Brain microvascular endothelial cell (primary cell): ENCODE measurements at regions not wholly inside any gene's neighbourhood (a gene's known extent, or its start where the extent isn't known, plus 50 kb on each side); places are given as distances from the start of the nearest gene placed in this dataset.

Source experiments
- DNase-seq: peaks from one replicate; pipeline ENCODE4 v3.0.0-alpha.2; 2020
- H3K27ac ChIP-seq: fragments of 250-450 bp; sonication (Bioruptor Pico); 2 replicates; pipeline ENCODE4 v1.5.1; 2020; ENCODE audit warnings: mild to moderate bottlenecking, moderate library complexity
- H3K27me3 ChIP-seq: fragments of 250-450 bp; sonication (Bioruptor Pico); replicated peaks from 2 replicates; pipeline ENCODE4 v1.5.1; 2020; ENCODE audit warnings: mild to moderate bottlenecking
- H3K36me3 ChIP-seq: fragments of 250-450 bp; sonication (Bioruptor Pico); replicated peaks from 2 replicates; pipeline ENCODE4 v1.5.1; 2020; ENCODE audit warnings: mild to moderate bottlenecking
- H3K4me3 ChIP-seq: 2 replicates; pipeline ENCODE4 v1.5.1; 2011; ENCODE audit warnings: low read depth, mild to moderate bottlenecking, control low read depth, low read length, moderate library complexity
- CTCF ChIP-seq: IDR thresholded peaks from 2 replicates; pipeline ENCODE4 v1.5.1; 2011; ENCODE audit warnings: low read depth, mild to moderate bottlenecking, moderate library complexity, low read length, control low read depth, inconsistent platforms; ENCODE audit errors: missing control alignments
- in situ Hi-C: cut with HindIII; loops from 2 replicates; pipeline ENCODE4 v1.10.0; 2017; ENCODE audit warnings: low sequenced_read_pairs, low pct_ligation_motif_present

DNA sequence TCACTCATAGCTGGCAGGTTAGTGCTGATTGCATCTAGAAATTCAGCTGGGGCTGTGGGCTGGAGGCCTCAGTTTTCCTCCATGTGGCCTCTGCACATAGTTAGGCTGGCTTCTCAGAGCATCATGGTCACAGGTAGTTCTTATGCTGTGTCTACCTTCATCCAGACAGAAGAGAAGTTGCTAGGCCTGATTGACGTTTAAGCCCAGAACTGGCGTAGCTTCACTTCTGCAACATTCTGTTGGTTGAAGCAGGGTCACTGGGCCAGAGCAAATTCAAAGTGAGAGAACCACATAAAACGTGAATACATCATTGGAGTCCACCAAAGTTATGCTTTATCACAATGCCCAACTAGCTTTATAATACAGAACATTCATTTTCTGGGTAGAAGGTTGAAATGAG lies 116.0 kb downstream of the SPP2 start:
- no peaks in the 10 kb centered on the region for H3K27me3 ChIP-seq
- no peaks in the 10 kb centered on the region for H3K36me3 ChIP-seq
- DNase-seq, result no peak
- TF ChIP-seq CTCF, result no peak
- peak overlapping the region; percentile 80 for H3K27ac ChIP-seq
- in situ Hi-C loops, result no loop called here
- H3K4me3 ChIP-seq, result no peak overlapping the region

- DNase-seq, result peak; percentile 91
- TF ChIP-seq CTCF, result no peak
- in situ Hi-C loops, result no loop called here
- Histone ChIP-seq H3K27me3 (no peaks in the 10 kb centered on the region), H3K4me3 (no peak overlapping the region), H3K27ac (peak overlapping the region; percentile 80), H3K36me3 (no peaks in the 10 kb centered on the region)
Measured at GRCh38 chr2:234165421-234165820, 114.9 kb downstream of the SPP2 start.

DNA sequence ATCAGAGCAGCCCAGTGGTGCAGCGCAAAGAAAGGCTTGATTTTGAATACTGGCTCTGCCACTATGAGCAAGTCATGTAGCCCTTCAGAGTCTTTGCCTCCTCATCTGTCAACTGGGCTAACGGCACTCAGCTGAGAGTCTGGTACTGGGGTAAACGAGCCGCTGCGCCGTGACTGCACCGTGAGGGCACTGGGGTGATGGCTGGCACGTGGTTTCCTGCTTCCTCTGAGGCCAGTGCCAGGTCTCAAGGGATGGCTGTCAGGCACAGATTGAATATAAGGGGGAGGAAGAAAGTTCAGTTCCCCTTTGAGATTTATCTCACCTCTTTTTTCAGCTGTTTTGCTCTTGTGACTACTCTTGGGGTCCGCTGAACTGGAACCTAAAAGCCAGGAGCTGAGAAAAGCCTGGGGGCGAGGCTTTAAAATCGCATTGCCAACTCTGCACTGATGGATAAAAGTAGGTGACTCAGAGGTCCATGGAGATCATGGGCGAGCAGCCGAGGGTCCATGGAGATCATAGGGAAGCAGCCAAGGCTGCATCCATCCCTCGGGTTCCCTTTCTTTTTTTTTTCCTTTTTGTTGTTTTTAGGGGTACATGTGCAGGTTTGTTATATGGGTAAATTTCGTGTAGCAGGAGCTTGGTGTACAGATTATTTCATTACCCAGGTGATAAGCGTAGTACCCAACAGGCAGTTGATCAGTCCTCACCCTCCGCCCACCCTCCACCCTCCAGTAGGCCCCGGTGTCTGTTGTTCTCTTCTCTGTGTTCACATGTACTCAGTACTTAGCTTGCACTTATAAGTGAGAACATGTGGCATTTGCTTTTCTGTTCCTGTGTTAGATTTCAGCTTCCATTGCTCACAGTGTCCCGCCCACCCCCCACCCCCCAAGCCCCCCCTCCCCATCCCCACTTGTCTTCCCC lies 114.3 kb downstream of the SPP2 start:
- Histone ChIP-seq H3K4me3 (no peak overlapping the region), H3K36me3 (no peaks in the 10 kb centered on the region), H3K27ac (peak overlapping the region; percentile 80), H3K27me3 (no peaks in the 10 kb centered on the region)
- no peak for DNase-seq
- in situ Hi-C loops, result no loop called here
- TF ChIP-seq CTCF, result no peak

DNA sequence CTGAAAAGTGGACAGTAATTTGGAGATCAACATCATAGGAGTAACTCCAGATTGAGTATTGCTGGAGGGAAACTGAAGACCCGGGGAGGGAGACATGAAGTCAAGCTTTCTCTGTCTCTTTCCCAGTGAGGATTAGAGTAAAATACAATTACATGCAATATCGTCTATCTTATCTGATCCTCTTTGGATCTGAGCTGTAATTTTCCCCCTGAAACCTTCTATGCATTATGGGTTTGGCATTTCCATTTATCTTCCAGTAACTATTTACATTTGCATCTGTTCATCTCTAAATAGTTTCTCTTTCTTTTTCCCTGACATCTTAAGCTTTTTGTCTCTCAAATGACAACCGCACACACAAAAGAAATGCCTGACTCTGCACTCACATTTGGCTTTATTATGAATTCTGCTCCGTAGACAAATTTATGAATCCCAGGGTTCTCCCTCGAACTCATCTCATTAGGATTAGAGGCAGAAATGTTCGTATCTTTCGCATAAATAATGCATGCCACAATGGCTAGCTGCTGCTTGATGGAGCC lies 113.1 kb downstream of the SPP2 start:
- no peak for TF ChIP-seq CTCF
- in situ Hi-C loops, result no loop called here
- Histone ChIP-seq H3K27me3 (no peaks in the 10 kb centered on the region), H3K36me3 (no peaks in the 10 kb centered on the region), H3K4me3 (no peak overlapping the region), H3K27ac (no peak overlapping the region)
- no peak for DNase-seq

DNA sequence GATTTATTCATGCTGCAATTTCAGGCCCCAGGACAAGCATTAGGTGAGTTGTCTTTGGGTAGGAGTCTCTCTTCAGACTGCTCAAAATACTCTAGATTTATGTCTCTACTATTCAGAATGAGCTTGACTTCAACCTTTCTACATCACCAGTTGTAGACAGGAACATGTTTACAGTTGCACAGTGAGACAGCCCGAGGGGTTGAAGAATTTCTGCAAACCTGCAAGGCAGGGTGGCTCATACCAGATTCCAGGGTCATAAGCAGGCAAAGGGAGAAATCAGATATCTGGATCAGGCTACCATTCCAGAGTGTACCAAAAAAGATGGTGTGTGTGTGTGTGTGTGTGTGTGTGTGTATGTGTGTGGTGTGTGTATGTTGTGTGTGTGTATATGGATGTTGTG lies 112.4 kb downstream of the SPP2 start:
- in situ Hi-C loops, result no loop called here

More for the DNA sequence above, 112.4 kb downstream of the SPP2 start:
- TF ChIP-seq CTCF, result no peak
- no peak overlapping the region for H3K27ac ChIP-seq
- H3K27me3 ChIP-seq, result no peaks in the 10 kb centered on the region
- no peaks in the 10 kb centered on the region for H3K36me3 ChIP-seq
- no peak for DNase-seq
- H3K4me3 ChIP-seq, result no peak overlapping the region
